Neuronal stem cell (in vitro differentiated cells): ENCODE measurements at regions not wholly inside any gene's neighbourhood (a gene's known extent, or its start where the extent isn't known, plus 50 kb on each side); places are given as distances from the start of the nearest gene placed in this dataset.

ENCODE experiments used
- DNase-seq: peaks from one replicate; pipeline ENCODE4 v3.0.0-alpha.2; 2013; ENCODE audit warnings: low spot score
- H2AFZ ChIP-seq: one replicate; pipeline ENCODE4 v1.6.1; 2013; ENCODE audit warnings: mild to moderate bottlenecking, low read length, inconsistent platforms
- H2AK5ac ChIP-seq: 2 replicates; pipeline ENCODE4 v1.6.1; 2013; ENCODE audit warnings: low read depth, mild to moderate bottlenecking, inconsistent platforms, low read length, moderate library complexity, mixed read lengths
- H2BK120ac ChIP-seq: 2 replicates; pipeline ENCODE4 v1.6.1; 2013; ENCODE audit warnings: low read depth, mild to moderate bottlenecking, inconsistent platforms, low read length, moderate library complexity, mixed read lengths
- H2BK12ac ChIP-seq: one replicate; pipeline ENCODE4 v1.6.1; 2013; ENCODE audit warnings: low read length, inconsistent platforms
- H2BK15ac ChIP-seq: 2 replicates; pipeline ENCODE4 v1.6.1; 2013; ENCODE audit warnings: mild to moderate bottlenecking, low read length, inconsistent platforms, mixed read lengths
- H2BK5ac ChIP-seq: one replicate; pipeline ENCODE4 v1.6.1; 2013; ENCODE audit warnings: inconsistent platforms, mild to moderate bottlenecking, low read length, moderate library complexity
- H3K14ac ChIP-seq: one replicate; pipeline ENCODE4 v1.6.1; 2013; ENCODE audit warnings: low read length, inconsistent platforms
- H3K18ac ChIP-seq: 2 replicates; pipeline ENCODE4 v1.6.1; 2013; ENCODE audit warnings: low read length, inconsistent platforms
- H3K23ac ChIP-seq: 2 replicates; pipeline ENCODE4 v1.6.1; 2013; ENCODE audit warnings: low read depth, mild to moderate bottlenecking, mixed read lengths, low read length, inconsistent platforms; ENCODE audit not compliant: poor library complexity
- H3K27ac ChIP-seq: replicated peaks from 3 replicates; pipeline ENCODE4 v1.5.1; 2013; ENCODE audit warnings: low read length, inconsistent platforms
- H3K27me3 ChIP-seq, 3 experiments: 2 replicates each; pipeline ENCODE4 v1.6.1; 2013; ENCODE audit warnings: low read length in 3 of 3, mild to moderate bottlenecking in 2 of 3, inconsistent platforms in 1 of 3, low read depth in 1 of 3, mixed read lengths in 1 of 3, moderate library complexity in 1 of 3; ENCODE audit not compliant: control insufficient read depth in 3 of 3, insufficient read depth in 3 of 3
- H3K36me3 ChIP-seq, 2 donors: replicated peaks in 1 of 2; 2 replicates each; pipeline ENCODE4 v1.6.1; 2013; ENCODE audit warnings: low read length in 2 of 2; ENCODE audit not compliant: control insufficient read depth in 2 of 2, insufficient read depth in 2 of 2
- H3K4ac ChIP-seq: 2 replicates; pipeline ENCODE4 v1.6.1; 2013; ENCODE audit warnings: inconsistent platforms, mild to moderate bottlenecking, low read length, moderate library complexity
- H3K4me1 ChIP-seq, 2 donors: 1 replicate in 1 of 2; 2 replicates in 1 of 2; pipeline ENCODE4 v1.6.1; 2013; ENCODE audit warnings: low read length in 2 of 2, low read depth in 1 of 2; ENCODE audit not compliant: control insufficient read depth in 2 of 2, insufficient read depth in 1 of 2
- H3K4me2 ChIP-seq: one replicate; pipeline ENCODE4 v1.6.1; 2013; ENCODE audit warnings: mild to moderate bottlenecking, low read length, inconsistent platforms; ENCODE audit not compliant: insufficient read depth, poor library complexity, severe bottlenecking
- H3K4me3 ChIP-seq, 2 donors: 2 replicates each; pipeline ENCODE4 v1.5.1; 2013; ENCODE audit warnings: low read length in 2 of 2, mild to moderate bottlenecking in 2 of 2, inconsistent platforms in 1 of 2, moderate library complexity in 1 of 2
- H3K79me1 ChIP-seq: one replicate; pipeline ENCODE4 v1.6.1; 2013; ENCODE audit warnings: low read depth, mild to moderate bottlenecking, inconsistent platforms, low read length, moderate library complexity
- H3K9ac ChIP-seq: one replicate; pipeline ENCODE4 v1.6.1; 2013; ENCODE audit warnings: mild to moderate bottlenecking, low read depth, low read length, inconsistent platforms; ENCODE audit not compliant: poor library complexity
- H3K9me3 ChIP-seq, 2 donors: replicated peaks in 1 of 2; 2 replicates each; pipeline versions ENCODE3 to v1.6.1; 2013; ENCODE audit warnings: low read length in 2 of 2, mild to moderate bottlenecking in 2 of 2, inconsistent platforms in 1 of 2, low read depth in 1 of 2, mixed read lengths in 1 of 2, moderate library complexity in 1 of 2; ENCODE audit not compliant: control insufficient read depth in 2 of 2, insufficient read depth in 1 of 2
- H4K8ac ChIP-seq: one replicate; pipeline ENCODE4 v1.6.1; 2013; ENCODE audit warnings: low read depth, mild to moderate bottlenecking, inconsistent platforms, low read length, moderate library complexity
- H4K91ac ChIP-seq: one replicate; pipeline ENCODE4 v1.6.1; 2013; ENCODE audit warnings: low read length, low read depth, mild to moderate bottlenecking, inconsistent platforms; ENCODE audit not compliant: poor library complexity
- WGBS, 2 donors: extraction: QIAGEN DNeasy Blood & Tissue Kit; methylation state at CpG; one replicate each; pipeline ENCODE4 v1.1.7; 2013; ENCODE audit warnings: missing lambda C conversion rate in 2 of 2, mixed read lengths in 1 of 2; ENCODE audit not compliant: insufficient read length in 2 of 2, insufficient replicate concordance in 1 of 2; ENCODE audit errors: extremely low coverage in 2 of 2; 5-methylcytosine and 5-hydroxymethylcytosine counted together

DNA sequence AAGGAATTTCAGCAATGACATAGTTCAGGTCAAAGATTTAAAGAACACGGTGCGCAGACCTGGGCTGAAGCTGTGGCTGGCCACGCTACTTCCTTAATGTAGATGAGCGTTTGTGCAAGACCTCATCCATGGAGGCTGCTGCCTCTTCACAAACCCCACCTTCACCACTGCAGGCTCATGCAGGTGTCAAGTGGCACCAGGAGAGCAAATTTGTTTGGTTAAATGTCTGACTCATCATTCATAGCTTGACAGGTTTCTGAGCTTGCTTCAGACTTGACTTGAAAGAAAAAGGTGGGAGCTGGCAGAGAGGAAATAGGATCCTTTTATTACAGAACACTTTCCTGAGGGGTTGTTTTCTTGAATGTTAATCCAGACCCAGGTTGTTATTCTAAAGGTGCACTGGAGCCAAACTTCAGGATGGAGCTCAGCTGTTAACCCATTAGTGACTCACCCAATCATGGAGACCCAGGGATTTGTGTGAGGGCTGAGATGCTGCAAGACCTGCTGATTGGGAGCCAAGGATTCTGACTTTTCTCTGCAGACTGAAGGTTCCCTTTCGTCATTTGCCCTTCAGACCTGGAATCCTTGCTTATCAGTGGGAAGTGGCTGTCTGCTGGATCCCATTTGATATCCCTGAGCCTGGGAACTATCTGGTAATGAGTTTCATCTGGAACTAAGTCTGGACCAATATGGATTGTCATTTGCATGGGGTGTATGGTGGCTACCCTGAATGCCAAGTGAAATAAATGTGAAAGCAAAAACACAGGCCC lies 315.3 kb downstream of the PTTG2 start:
- Histone ChIP-seq H3K4ac (no peak overlapping the region), H3K4me1 (peaks cover 6 to 11% of the 10 kb centered on the region in 2 donors), H2AFZ (no peak overlapping the region), H4K91ac (no peak overlapping the region), H4K8ac (no peak overlapping the region), H3K23ac (no peak overlapping the region), H3K4me2 (no peak overlapping the region), H2BK12ac (no peak overlapping the region), H3K27ac (no peak overlapping the region), H3K14ac (no peak overlapping the region), H2AK5ac (no peak overlapping the region), H3K4me3 (no peak overlapping the region), H3K18ac (peak overlapping the region; percentile 54), H3K9ac (no peak overlapping the region), H3K27me3 (peaks cover 0 to 3% (median 0%) of the 10 kb centered on the region in 3 experiments), H3K9me3 (peaks cover 0 to 1% of the 10 kb centered on the region in 2 donors), H2BK5ac (no peak overlapping the region), H3K79me1 (no peaks in the 10 kb centered on the region), H2BK120ac (no peak overlapping the region), H3K36me3 (no peaks in the 10 kb centered on the region), H2BK15ac (no peak overlapping the region)
- DNase-seq, result no peak
- no CpG with 5 or more reads among the region's 5 CpGs for WGBS, 2 donors

- no peak overlapping the region for H2BK120ac ChIP-seq
- H3K36me3 ChIP-seq, result no peaks in the 10 kb centered on the region
- peaks cover 6 to 11% of the 10 kb centered on the region in 2 donors for H3K4me1 ChIP-seq
- H2BK5ac ChIP-seq, result no peak overlapping the region
- H3K27ac ChIP-seq, result no peak overlapping the region
- H3K9me3 ChIP-seq, result peaks cover 0 to 1% of the 10 kb centered on the region in 2 donors
- H3K27me3 ChIP-seq, result peaks cover 0 to 8% (median 0%) of the 10 kb centered on the region in 3 experiments
- H2AFZ ChIP-seq, result no peak overlapping the region
- no peak overlapping the region for H2BK15ac ChIP-seq
- no peak overlapping the region for H3K4ac ChIP-seq
- H3K14ac ChIP-seq, result no peak overlapping the region
- no peak overlapping the region for H2BK12ac ChIP-seq
- no peak for DNase-seq
- no peak overlapping the region for H3K9ac ChIP-seq
- no peak overlapping the region for H3K4me3 ChIP-seq
- no peak overlapping the region for H2AK5ac ChIP-seq
- no peak overlapping the region for H4K91ac ChIP-seq
- H3K23ac ChIP-seq, result no peak overlapping the region
- WGBS, 2 donors, result no CpG with 5 or more reads among the region's 4 CpGs
- H3K4me2 ChIP-seq, result no peak overlapping the region
- no peak overlapping the region for H4K8ac ChIP-seq
- no peaks in the 10 kb centered on the region for H3K79me1 ChIP-seq
- H3K18ac ChIP-seq, result no peak overlapping the region
Measured at GRCh38 chr4:38278255-38278654, 318.1 kb downstream of the PTTG2 start.

GRCh38 chr4:38279077-38279476 lies 318.9 kb downstream of the PTTG2 start:
- Histone ChIP-seq H2BK5ac (no peak overlapping the region), H3K14ac (no peak overlapping the region), H3K4me1 (peaks cover 6 to 11% of the 10 kb centered on the region in 2 donors), H2AK5ac (peak overlapping the region; percentile 41), H3K4ac (no peak overlapping the region), H3K9me3 (no peaks in the 10 kb centered on the region), H3K18ac (no peak overlapping the region), H3K23ac (no peak overlapping the region), H3K27me3 (peaks cover 0 to 8% (median 0%) of the 10 kb centered on the region in 3 experiments), H2BK120ac (no peak overlapping the region), H4K8ac (no peak overlapping the region), H3K9ac (no peak overlapping the region), H2BK15ac (no peak overlapping the region), H2BK12ac (no peak overlapping the region), H4K91ac (no peak overlapping the region), H3K4me2 (no peak overlapping the region), H3K4me3 (no peak overlapping the region), H2AFZ (no peak overlapping the region), H3K79me1 (no peaks in the 10 kb centered on the region), H3K36me3 (no peaks in the 10 kb centered on the region), H3K27ac (no peak overlapping the region)
- WGBS, 2 donors, result no CpG with 5 or more reads among the region's 8 CpGs
- DNase-seq, result no peak

DNA sequence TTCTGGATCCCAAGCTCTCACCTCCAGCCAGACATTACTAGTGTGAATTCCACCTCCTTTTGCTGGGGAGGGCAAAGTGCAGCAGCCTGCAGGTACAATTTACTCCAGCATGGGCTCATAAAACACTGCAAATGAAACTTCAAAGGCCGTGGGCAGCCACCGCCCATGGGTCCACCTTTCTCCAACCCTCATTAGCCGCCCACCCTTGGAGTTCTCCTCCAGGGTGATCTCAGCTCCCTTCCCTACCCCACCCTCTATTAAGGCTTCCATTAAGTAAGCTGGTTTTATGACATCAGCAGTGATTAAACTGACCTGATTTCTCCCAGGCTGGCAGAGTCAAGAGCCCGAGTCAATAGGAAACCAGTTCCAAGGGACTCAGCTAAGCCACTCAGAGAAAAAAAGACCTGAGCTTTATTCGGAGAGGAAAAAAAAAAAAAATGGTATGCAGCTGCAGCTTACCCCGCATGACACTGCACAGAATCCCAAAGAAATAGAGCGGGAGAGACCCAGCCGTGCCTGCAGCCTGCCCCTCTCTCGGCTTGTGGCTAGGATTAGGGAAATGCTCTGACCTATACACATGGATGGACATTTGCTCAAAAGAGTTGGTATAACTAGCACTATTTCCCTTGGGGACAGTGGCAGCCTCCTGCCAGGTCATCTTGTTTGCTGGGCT lies 319.6 kb downstream of the PTTG2 start:
- Histone ChIP-seq H2AK5ac (peak overlapping the region; percentile 41), H4K8ac (no peak overlapping the region), H2BK5ac (no peak overlapping the region), H3K4me3 (no peak overlapping the region), H3K4me1 (peaks cover 6 to 11% of the 10 kb centered on the region in 2 donors), H2BK12ac (no peak overlapping the region), H3K18ac (peak overlapping the region; percentile 61), H3K4me2 (no peak overlapping the region), H2BK120ac (no peak overlapping the region), H3K23ac (no peak overlapping the region), H3K27me3 (peaks cover 0 to 8% (median 0%) of the 10 kb centered on the region in 3 experiments), H3K79me1 (no peaks in the 10 kb centered on the region), H2BK15ac (no peak overlapping the region), H3K9ac (no peak overlapping the region), H3K4ac (no peak overlapping the region), H3K14ac (no peak overlapping the region), H3K36me3 (no peaks in the 10 kb centered on the region), H3K27ac (peak overlapping the region; percentile 37), H4K91ac (no peak overlapping the region), H2AFZ (no peak overlapping the region), H3K9me3 (no peaks in the 10 kb centered on the region)
- no peak for DNase-seq
- no CpG with 5 or more reads among the region's 9 CpGs for WGBS, 2 donors
